Endodermal cell (in vitro differentiated cells): ENCODE measurements at regions not wholly inside any gene's neighbourhood (a gene's known extent, or its start where the extent isn't known, plus 50 kb on each side); places are given as distances from the start of the nearest gene placed in this dataset.

Source experiments
- DNase-seq: peaks from one replicate; pipeline ENCODE4 v3.0.0-alpha.2; 2017
- H3K27ac ChIP-seq: 2 replicates; pipeline ENCODE4 v1.5.1; 2013; ENCODE audit warnings: mild to moderate bottlenecking, low read depth, low read length, moderate library complexity
- H3K27me3 ChIP-seq: 2 replicates; pipeline ENCODE4 v1.6.1; 2013; ENCODE audit warnings: mild to moderate bottlenecking, low read length, moderate library complexity; ENCODE audit not compliant: insufficient read depth, control insufficient read depth, poor library complexity, severe bottlenecking
- H3K36me3 ChIP-seq: 2 replicates; pipeline ENCODE4 v1.7.0; 2013; ENCODE audit warnings: mild to moderate bottlenecking, low read length, moderate library complexity; ENCODE audit not compliant: control insufficient read depth, insufficient read depth
- H3K4me1 ChIP-seq: one replicate; pipeline ENCODE4 v1.7.0; 2013; ENCODE audit warnings: low read length; ENCODE audit not compliant: control insufficient read depth, insufficient read depth
- H3K4me3 ChIP-seq: 2 replicates; pipeline ENCODE4 v1.5.1; 2013; ENCODE audit warnings: mild to moderate bottlenecking, low read length, moderate library complexity
- H3K9ac ChIP-seq: 2 replicates; pipeline ENCODE4 v1.6.1; 2013; ENCODE audit warnings: mild to moderate bottlenecking, low read length, moderate library complexity; ENCODE audit not compliant: poor library complexity, severe bottlenecking; ENCODE audit errors: extremely low read depth
- H3K9me3 ChIP-seq: 2 replicates; pipeline ENCODE4 v1.6.1; 2013; ENCODE audit warnings: mild to moderate bottlenecking, low read length, moderate library complexity; ENCODE audit not compliant: control insufficient read depth
- H3K27ac Mint-ChIP-seq: 2 replicates; pipeline ENCODE4 v1.8.0; 2020; ENCODE audit warnings: mixed read lengths
- H3K27me3 Mint-ChIP-seq: 2 replicates; pipeline ENCODE4 v1.8.0; 2021; ENCODE audit warnings: mild to moderate bottlenecking, mixed read lengths; ENCODE audit not compliant: insufficient read depth
- H3K36me3 Mint-ChIP-seq: 2 replicates; pipeline ENCODE4 v1.8.0; 2020; ENCODE audit warnings: low read depth, mixed read lengths
- H3K4me1 Mint-ChIP-seq: 2 replicates; pipeline ENCODE4 v1.8.0; 2020; ENCODE audit warnings: mixed read lengths
- H3K4me3 Mint-ChIP-seq: 2 replicates; pipeline ENCODE4 v1.8.0; 2020; ENCODE audit warnings: mild to moderate bottlenecking, moderate library complexity, mixed read lengths
- H3K9me3 Mint-ChIP-seq: 2 replicates; pipeline ENCODE4 v1.8.0; 2020; ENCODE audit warnings: mild to moderate bottlenecking, mixed read lengths
- CTCF ChIP-seq: fragments of 200-600 bp; sonication (generic); conservative IDR thresholded peaks from 2 replicates; pipeline ENCODE4 v1.5.0; 2021; ENCODE audit warnings: antibody characterized with exemption, mild to moderate bottlenecking
- WGBS, 2 experiments: methylation state at CpG; one replicate each; pipeline versions ENCODE4 v1.1.5 to v1.1.7; 2013; ENCODE audit warnings: missing lambda C conversion rate in 2 of 2, mixed read lengths in 1 of 2; ENCODE audit not compliant: insufficient coverage in 1 of 2, insufficient read length in 1 of 2; 5-methylcytosine and 5-hydroxymethylcytosine counted together

- Histone ChIP-seq H3K36me3 (no peaks in the 10 kb centered on the region), H3K9me3 (peaks cover 15% of the 10 kb centered on the region), H3K4me3 (no peak overlapping the region), H3K27me3 (no peaks in the 10 kb centered on the region), H3K27ac (no peak overlapping the region), H3K9ac (no peak overlapping the region), H3K4me1 (peaks cover 4% of the 10 kb centered on the region)
- no peak for DNase-seq
- no peak for TF ChIP-seq CTCF
- Mint-ChIP-seq H3K4me1 (peaks cover 18% of the 10 kb centered on the region), H3K36me3 (peaks cover 4% of the 10 kb centered on the region), H3K27ac (no peak overlapping the region), H3K27me3 (no peaks in the 10 kb centered on the region), H3K4me3 (no peak overlapping the region), H3K9me3 (peaks cover 16% of the 10 kb centered on the region)
- 94 to 98% methylated on average over 4 of the region's 4 CpGs for WGBS, 2 experiments
These were observed 181.2 kb upstream of the ANK3 start for GRCh38 chr10:60570896-60571295.

- H3K36me3 Mint-ChIP-seq, result peaks cover 7% of the 10 kb centered on the region
- WGBS, 2 experiments, result 87 to 100% methylated on average over 1 of the region's 1 CpG
- no peak overlapping the region for H3K4me3 ChIP-seq
These were observed 180.7 kb upstream of the ANK3 start for GRCh38 chr10:60570272-60570865.

GRCh38 chr10:60569681-60570080 lies 180.0 kb upstream of the ANK3 start:
- H3K4me3 ChIP-seq, result no peak overlapping the region
- H3K4me1 ChIP-seq, result peaks cover 4% of the 10 kb centered on the region

More at GRCh38 chr10:60570272-60570865, 180.7 kb upstream of the ANK3 start:
- H3K4me3 Mint-ChIP-seq, result no peak overlapping the region
- peaks cover 20% of the 10 kb centered on the region for H3K9me3 Mint-ChIP-seq
- Histone ChIP-seq H3K9ac (no peak overlapping the region), H3K27ac (no peak overlapping the region), H3K36me3 (no peaks in the 10 kb centered on the region), H3K4me1 (peaks cover 4% of the 10 kb centered on the region), H3K9me3 (peaks cover 17% of the 10 kb centered on the region), H3K27me3 (no peaks in the 10 kb centered on the region)
- H3K27ac Mint-ChIP-seq, result no peak overlapping the region
- no peak for DNase-seq
- H3K4me1 Mint-ChIP-seq, result peaks cover 18% of the 10 kb centered on the region
- H3K27me3 Mint-ChIP-seq, result no peaks in the 10 kb centered on the region
- TF ChIP-seq CTCF, result no peak

More at GRCh38 chr10:60569681-60570080, 180.0 kb upstream of the ANK3 start:
- no peak overlapping the region for H3K27ac Mint-ChIP-seq
- no peaks in the 10 kb centered on the region for H3K27me3 ChIP-seq
- peaks cover 18% of the 10 kb centered on the region for H3K4me1 Mint-ChIP-seq
- no peaks in the 10 kb centered on the region for H3K36me3 ChIP-seq
- peaks cover 22% of the 10 kb centered on the region for H3K9me3 ChIP-seq
- no peak for TF ChIP-seq CTCF
- H3K27me3 Mint-ChIP-seq, result no peaks in the 10 kb centered on the region
- no peak overlapping the region for H3K4me3 Mint-ChIP-seq
- H3K9ac ChIP-seq, result no peak overlapping the region
- H3K9me3 Mint-ChIP-seq, result peaks cover 27% of the 10 kb centered on the region
- H3K27ac ChIP-seq, result no peak overlapping the region
- peaks cover 9% of the 10 kb centered on the region for H3K36me3 Mint-ChIP-seq
- no peak for DNase-seq
